ENCODE measurements at regions not wholly inside any gene's neighbourhood (a gene's known extent, or its start where the extent isn't known, plus 50 kb on each side); places are given as distances from the start of the nearest gene placed in this dataset.

DNA sequence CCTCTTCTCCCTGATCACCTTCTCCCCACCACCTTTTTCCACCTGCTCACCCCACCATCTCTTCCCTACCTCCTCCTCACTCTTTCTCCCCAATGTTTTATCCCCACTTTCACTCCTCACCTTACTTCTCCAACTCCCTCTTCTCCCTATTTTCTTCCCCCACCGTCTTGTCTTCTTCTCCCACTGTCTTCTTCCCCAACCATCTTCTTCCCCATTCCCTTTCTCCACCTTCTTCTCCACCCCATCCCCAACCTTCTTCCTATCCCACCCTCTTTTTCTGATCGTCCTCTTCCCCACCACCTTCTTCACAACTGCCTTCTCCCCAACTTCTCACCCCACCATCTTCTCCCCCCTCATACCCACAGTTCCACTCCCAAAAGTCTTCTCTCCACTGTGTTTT, 929.4 kb downstream of the UQCRFS1 start:
- H3K4me3 Mint-ChIP-seq, result no peak overlapping the region
- no peak for TF ChIP-seq CTCF (IDR thresholded peaks at IDR 0.05)
- H3K27me3 Mint-ChIP-seq (ENCODE audit: low read depth, poor library complexity), result peaks cover 60% of the 10 kb centered on the region
- no peaks in the 10 kb centered on the region for H3K36me3 Mint-ChIP-seq (ENCODE audit: low read depth)
- peaks cover 31% of the 10 kb centered on the region for H3K9me3 Mint-ChIP-seq
- H3K4me1 Mint-ChIP-seq, result peaks cover 18% of the 10 kb centered on the region
- H3K27ac Mint-ChIP-seq, result no peak overlapping the region
- no peak for DNase-seq

DNA sequence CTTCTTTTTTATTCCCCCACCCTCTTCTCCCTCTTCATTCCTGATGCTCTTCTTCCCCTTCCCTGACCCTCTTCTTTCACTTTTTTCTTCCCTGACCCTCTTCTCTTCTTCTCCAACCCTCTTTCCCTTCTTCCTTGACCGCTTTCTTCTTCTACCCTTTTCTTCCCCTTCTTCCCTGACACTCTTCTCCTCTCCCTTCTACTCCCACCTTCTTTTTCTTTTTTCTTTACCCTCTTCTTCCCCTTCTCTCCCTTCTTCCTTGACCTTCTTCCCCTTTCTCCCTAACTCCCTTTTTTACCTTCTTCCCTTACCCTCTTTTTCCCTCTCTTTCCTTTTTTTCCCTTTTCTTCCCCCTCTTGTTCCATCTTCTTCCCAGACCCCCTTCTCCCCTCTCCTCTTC, 931.3 kb downstream of the UQCRFS1 start:
- no peak for TF ChIP-seq CTCF (IDR thresholded peaks at IDR 0.05)
- Mint-ChIP-seq H3K4me3 (no peak overlapping the region), H3K27ac (peak overlapping the region; percentile 42), H3K36me3 (ENCODE audit: low read depth) (no peaks in the 10 kb centered on the region), H3K4me1 (peaks cover 2% of the 10 kb centered on the region), H3K9me3 (peaks cover 25% of the 10 kb centered on the region), H3K27me3 (ENCODE audit: low read depth, poor library complexity) (peaks cover 64% of the 10 kb centered on the region)
- DNase-seq, result no peak

DNA sequence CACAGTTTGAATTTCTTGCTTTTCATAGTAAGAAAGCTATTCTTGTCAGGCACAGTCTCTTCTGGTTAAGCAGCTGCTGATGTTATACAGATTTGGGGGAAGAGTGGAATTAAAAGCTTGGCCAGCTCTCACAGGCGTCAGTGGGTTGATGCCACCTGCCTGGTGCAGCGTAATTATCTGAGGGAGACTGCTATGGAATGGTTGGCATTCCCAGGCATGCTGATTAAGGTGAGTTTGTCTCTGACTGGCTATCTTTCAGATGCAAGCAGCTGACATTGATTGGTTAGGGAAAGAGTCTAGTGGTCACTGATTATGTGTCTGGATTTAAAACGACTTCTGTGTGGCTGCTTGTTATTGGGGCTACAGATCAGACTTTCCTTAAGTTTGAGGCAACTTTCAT, 948.4 kb downstream of the UQCRFS1 start:
- no peak overlapping the region for H3K4me3 Mint-ChIP-seq
- no peak for DNase-seq
- H3K9me3 Mint-ChIP-seq, result peaks cover 20% of the 10 kb centered on the region
- H3K27ac Mint-ChIP-seq, result no peak overlapping the region
- H3K4me1 Mint-ChIP-seq, result no peaks in the 10 kb centered on the region
- peaks cover 4% of the 10 kb centered on the region for H3K27me3 Mint-ChIP-seq (ENCODE audit: low read depth, poor library complexity)
- no peaks in the 10 kb centered on the region for H3K36me3 Mint-ChIP-seq (ENCODE audit: low read depth)
- no peak for TF ChIP-seq CTCF (IDR thresholded peaks at IDR 0.05)

- no peak for DNase-seq
- H3K27ac Mint-ChIP-seq, result no peak overlapping the region
- no peak for TF ChIP-seq CTCF (IDR thresholded peaks at IDR 0.05)
- no peaks in the 10 kb centered on the region for H3K36me3 Mint-ChIP-seq (ENCODE audit: low read depth)
- peaks cover 15% of the 10 kb centered on the region for H3K9me3 Mint-ChIP-seq
- no peak overlapping the region for H3K4me3 Mint-ChIP-seq
- H3K4me1 Mint-ChIP-seq, result peaks cover 5% of the 10 kb centered on the region
- peaks cover 7% of the 10 kb centered on the region for H3K27me3 Mint-ChIP-seq (ENCODE audit: low read depth, poor library complexity)
Observed at GRCh38 chr19:28258829-28259228, 954.1 kb downstream of the UQCRFS1 start.

DNA sequence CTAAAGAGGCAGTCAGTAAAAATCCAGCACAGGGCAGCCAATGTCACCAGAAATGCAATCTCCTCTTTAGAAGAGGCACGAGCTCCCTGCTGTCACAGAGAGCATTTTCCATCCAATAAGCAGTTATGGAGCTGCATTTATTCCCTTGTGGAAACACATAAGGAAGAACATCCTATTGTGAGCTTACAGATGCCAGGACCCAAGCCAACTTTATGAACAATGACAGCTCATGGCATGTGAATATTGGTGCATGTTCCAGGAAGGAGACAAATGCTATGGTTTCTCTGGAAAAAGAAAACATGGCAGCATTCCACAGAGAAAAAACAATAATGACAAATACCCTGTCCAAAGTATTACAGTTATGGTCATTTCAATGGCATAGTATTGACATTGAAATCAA, 955.6 kb downstream of the UQCRFS1 start:
- TF ChIP-seq CTCF (IDR thresholded peaks at IDR 0.05), result no peak
- Mint-ChIP-seq H3K9me3 (peaks cover 10% of the 10 kb centered on the region), H3K27me3 (ENCODE audit: low read depth, poor library complexity) (peaks cover 12% of the 10 kb centered on the region), H3K27ac (no peak overlapping the region), H3K4me3 (no peak overlapping the region), H3K4me1 (peaks cover 5% of the 10 kb centered on the region), H3K36me3 (ENCODE audit: low read depth) (no peaks in the 10 kb centered on the region)
- DNase-seq, result no peak

GRCh38 chr19:28247243-28247642, 965.7 kb downstream of the UQCRFS1 start:
- no peak for DNase-seq
- Mint-ChIP-seq H3K36me3 (ENCODE audit: low read depth) (no peaks in the 10 kb centered on the region), H3K4me1 (no peaks in the 10 kb centered on the region), H3K27me3 (ENCODE audit: low read depth, poor library complexity) (peaks cover 8% of the 10 kb centered on the region), H3K27ac (no peak overlapping the region), H3K4me3 (no peak overlapping the region), H3K9me3 (no peaks in the 10 kb centered on the region)
- TF ChIP-seq CTCF (IDR thresholded peaks at IDR 0.05), result no peak
